ENCODE measurements at regions not wholly inside any gene's neighbourhood (a gene's known extent, or its start where the extent isn't known, plus 50 kb on each side); places are given as distances from the start of the nearest gene placed in this dataset.

DNA sequence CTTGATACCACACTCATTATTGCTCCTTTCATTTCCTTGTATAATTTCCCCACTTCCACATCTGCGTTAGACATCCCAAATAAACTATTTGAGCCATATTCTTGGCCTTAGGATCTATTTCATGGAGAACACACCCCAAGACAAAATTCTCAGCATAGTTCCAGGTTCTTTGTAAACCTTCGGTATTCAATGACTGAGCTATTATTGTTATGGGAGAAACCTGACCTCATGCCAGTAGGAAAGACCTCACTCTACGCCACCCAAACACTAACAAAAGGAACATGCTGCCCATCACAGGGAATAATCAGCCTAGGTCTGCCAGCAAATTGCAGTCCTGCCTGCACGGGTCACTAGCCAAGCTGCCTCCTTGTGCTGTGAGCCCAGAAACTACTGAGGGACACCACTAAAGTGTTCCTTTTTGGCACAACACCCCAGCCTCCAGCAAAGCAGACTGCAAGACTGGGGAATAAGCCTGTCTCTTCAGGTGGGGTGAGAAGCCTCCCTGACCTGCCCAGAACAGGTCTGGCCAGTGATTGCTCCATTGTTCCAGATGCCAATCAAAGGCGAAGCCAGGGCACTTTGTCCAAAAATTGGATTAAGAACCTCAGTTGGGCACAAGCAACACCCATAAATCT lies 371.8 kb downstream of the MAFB start:
- DNase-seq (ENCODE audit: low spot score) (no peak), ATAC-seq (ENCODE audit: low FRiP score) (no peak)

GRCh38 chr20:40314278-40314677 lies 374.8 kb downstream of the MAFB start:
- no peak for DNase-seq (ENCODE audit: low spot score)
- ATAC-seq (ENCODE audit: low FRiP score): no peak
- TF ChIP-seq, protein P1, sequence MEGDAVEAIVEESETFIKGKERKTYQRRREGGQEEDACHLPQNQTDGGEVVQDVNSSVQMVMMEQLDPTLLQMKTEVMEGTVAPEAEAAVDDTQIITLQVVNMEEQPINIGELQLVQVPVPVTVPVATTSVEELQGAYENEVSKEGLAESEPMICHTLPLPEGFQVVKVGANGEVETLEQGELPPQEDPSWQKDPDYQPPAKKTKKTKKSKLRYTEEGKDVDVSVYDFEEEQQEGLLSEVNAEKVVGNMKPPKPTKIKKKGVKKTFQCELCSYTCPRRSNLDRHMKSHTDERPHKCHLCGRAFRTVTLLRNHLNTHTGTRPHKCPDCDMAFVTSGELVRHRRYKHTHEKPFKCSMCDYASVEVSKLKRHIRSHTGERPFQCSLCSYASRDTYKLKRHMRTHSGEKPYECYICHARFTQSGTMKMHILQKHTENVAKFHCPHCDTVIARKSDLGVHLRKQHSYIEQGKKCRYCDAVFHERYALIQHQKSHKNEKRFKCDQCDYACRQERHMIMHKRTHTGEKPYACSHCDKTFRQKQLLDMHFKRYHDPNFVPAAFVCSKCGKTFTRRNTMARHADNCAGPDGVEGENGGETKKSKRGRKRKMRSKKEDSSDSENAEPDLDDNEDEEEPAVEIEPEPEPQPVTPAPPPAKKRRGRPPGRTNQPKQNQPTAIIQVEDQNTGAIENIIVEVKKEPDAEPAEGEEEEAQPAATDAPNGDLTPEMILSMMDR (IDR thresholded peaks at IDR 0.05): no peak

More for the DNA sequence above, 371.8 kb downstream of the MAFB start:
- TF ChIP-seq, protein P1 (IDR thresholded peaks at IDR 0.05): no peak

DNA sequence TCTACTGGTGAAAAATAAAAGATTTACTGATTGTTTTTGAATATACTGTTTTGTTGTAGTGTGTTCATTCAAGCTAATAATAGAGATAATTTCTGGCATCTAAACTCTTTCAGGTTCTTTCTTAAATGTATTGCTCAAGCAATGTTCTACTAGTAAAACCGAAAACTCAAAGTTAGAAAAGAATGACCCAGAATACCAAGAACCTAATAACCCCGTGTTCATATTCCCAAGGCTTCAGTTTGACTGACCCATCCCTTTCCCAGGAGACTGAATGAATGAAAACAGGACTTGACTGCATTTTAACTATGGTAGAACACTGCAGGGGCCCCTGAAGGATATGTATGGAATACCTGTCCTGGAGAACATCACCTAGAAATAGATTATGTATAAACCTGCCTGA lies 375.3 kb downstream of the MAFB start:
- no peak for DNase-seq (ENCODE audit: low spot score)
- TF ChIP-seq, protein P1 (IDR thresholded peaks at IDR 0.05): no peak

GRCh38 chr20:40309731-40310130 lies 379.3 kb downstream of the MAFB start:
- no peak for DNase-seq (ENCODE audit: low spot score)
- no peak for ATAC-seq (ENCODE audit: low FRiP score)
- TF ChIP-seq, protein P1 (IDR thresholded peaks at IDR 0.05): no peak

More for the DNA sequence above, 375.3 kb downstream of the MAFB start:
- no peak for ATAC-seq (ENCODE audit: low FRiP score)

GRCh38 chr20:40307997-40308396 lies 381.0 kb downstream of the MAFB start:
- ATAC-seq (ENCODE audit: low FRiP score): no peak
- DNase-seq (ENCODE audit: low spot score): no peak
- TF ChIP-seq, protein P1 (IDR thresholded peaks at IDR 0.05): no peak

- ATAC-seq (ENCODE audit: low FRiP score): no peak
- TF ChIP-seq, protein P1 (IDR thresholded peaks at IDR 0.05): no peak
- no peak for DNase-seq (ENCODE audit: low spot score)
Measured at GRCh38 chr20:40307268-40307667, 381.8 kb downstream of the MAFB start.

DNA sequence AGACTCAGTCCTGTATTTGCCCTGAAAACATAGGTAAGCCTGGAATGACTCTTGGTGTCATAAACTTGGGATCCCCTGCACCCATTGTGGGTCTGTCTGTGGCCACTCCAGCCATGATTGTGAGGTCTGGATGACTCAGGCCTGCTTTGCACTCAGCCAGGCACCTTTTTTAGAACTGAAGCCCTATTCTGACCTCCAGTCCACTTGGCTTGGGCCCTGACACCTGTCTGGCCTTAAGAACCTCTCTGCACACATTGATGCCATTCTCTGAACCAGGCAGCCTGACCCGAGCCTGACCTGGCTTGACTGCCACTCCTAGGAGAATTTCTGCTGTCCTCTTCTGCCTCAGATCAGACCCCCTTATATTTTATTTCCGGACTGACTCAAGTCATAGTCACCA lies 383.7 kb downstream of the MAFB start:
- DNase-seq (ENCODE audit: low spot score) (no peak), ATAC-seq (ENCODE audit: low FRiP score) (no peak)
- TF ChIP-seq, protein P1 (IDR thresholded peaks at IDR 0.05): no peak

Measured in omental fat pad (tissue), 3 donors.